SU-DHL-6 (cell line): ENCODE measurements at regions not wholly inside any gene's neighbourhood (a gene's known extent, or its start where the extent isn't known, plus 50 kb on each side); places are given as distances from the start of the nearest gene placed in this dataset.

Source experiments
- CTCF ChIP-seq: fragments of 200-600 bp; sonication (generic); IDR thresholded peaks from one replicate; pipeline ENCODE4 v1.5.1; 2017; ENCODE audit warnings: antibody characterized with exemption, mild to moderate bottlenecking, low read length, moderate library complexity; ENCODE audit not compliant: insufficient read depth, poor library complexity, severe bottlenecking
- EZH2phosphoT487 ChIP-seq: fragments of 200-600 bp; sonication (generic), shearing (Covaris generic); conservative IDR thresholded peaks from 2 replicates; pipeline ENCODE4 v1.6.1; 2018; ENCODE audit warnings: mild to moderate bottlenecking, antibody characterized with exemption, low read length, moderate library complexity, mixed read lengths

DNA sequence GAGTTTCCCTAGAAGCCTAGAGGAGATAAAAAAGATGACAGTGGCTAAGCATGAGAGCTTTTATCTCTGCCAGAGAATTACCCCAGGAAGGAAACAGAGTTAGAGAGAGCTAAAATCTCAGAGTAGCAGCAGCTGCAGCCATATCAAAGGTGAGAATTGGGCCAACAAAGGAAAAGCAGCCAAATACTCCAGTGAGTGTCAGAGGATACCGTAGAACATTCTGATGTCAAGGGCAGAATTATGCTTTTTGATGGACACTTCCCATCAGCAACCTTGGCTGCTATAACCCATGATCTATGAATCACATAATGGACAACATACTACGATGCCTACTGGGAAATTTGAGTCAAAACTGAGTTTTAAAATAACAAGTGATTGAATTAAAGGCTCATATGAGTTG is 405.8 kb upstream of the CPEB2 start:
- TF ChIP-seq CTCF (no peak), EZH2phosphoT487 (no peak)
